ENCODE measurements at regions not wholly inside any gene's neighbourhood (a gene's known extent, or its start where the extent isn't known, plus 50 kb on each side); places are given as distances from the start of the nearest gene placed in this dataset.

- Mint-ChIP-seq H3K27me3 (no peaks in the 10 kb centered on the region), H3K36me3 (peaks cover 2% of the 10 kb centered on the region), H3K27ac (no peak overlapping the region), H3K4me3 (no peak overlapping the region), H3K9me3 (ENCODE audit: low read depth) (no peaks in the 10 kb centered on the region), H3K4me1 (ENCODE audit: low read depth) (peaks cover 13% of the 10 kb centered on the region)
Measured at GRCh38 chr6:156009656-156010055, 554.0 kb upstream of the NOX3 start.

DNA sequence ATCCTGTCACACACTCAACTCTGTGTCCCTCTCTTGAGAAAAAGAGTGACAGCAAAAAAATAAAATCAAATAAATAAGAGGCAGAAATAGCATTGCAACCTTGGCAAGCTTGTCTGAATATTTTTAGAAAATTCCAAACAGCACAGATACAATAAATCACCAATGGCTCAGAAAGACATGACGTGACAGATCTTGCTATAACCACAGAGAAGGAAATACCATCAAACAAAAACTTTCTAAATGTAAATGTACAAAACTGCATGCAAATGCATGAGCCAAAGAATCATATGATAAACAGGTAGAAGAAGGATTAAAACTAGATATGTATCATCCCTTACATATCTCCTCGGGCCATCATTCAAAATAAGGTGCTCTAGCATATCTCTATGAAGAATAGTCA is 549.2 kb upstream of the NOX3 start:
- no peaks in the 10 kb centered on the region for H3K9me3 Mint-ChIP-seq (ENCODE audit: low read depth)
- H3K36me3 Mint-ChIP-seq = peaks cover 2% of the 10 kb centered on the region
- H3K4me1 Mint-ChIP-seq (ENCODE audit: low read depth) = no peaks in the 10 kb centered on the region
- no peak overlapping the region for H3K4me3 Mint-ChIP-seq
- no peak overlapping the region for H3K27ac Mint-ChIP-seq
- H3K27me3 Mint-ChIP-seq = no peaks in the 10 kb centered on the region

DNA sequence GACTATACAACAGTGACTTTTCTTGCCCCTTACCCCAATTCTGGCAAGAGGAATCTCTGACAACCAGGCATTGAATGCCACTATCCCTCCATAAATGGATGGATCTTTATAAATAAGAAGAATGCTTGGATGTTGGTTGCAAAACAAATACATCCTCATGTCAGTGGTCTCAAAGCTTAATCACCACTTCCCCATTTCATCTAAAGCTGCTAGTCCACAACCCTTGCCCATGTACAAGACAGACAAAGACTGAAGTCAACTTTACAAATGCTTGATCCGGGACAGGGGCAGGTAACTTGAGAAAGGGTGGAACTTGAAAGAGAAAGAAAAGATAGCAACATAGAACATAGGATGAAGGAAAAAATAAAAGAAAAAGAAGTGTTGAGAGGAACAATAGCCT is 540.5 kb upstream of the NOX3 start:
- no peaks in the 10 kb centered on the region for H3K9me3 Mint-ChIP-seq (ENCODE audit: low read depth)
- H3K4me3 Mint-ChIP-seq = no peak overlapping the region
- no peaks in the 10 kb centered on the region for H3K36me3 Mint-ChIP-seq
- no peak overlapping the region for H3K27ac Mint-ChIP-seq
- H3K27me3 Mint-ChIP-seq = no peaks in the 10 kb centered on the region
- H3K4me1 Mint-ChIP-seq (ENCODE audit: low read depth) = no peaks in the 10 kb centered on the region

- Mint-ChIP-seq H3K27me3 (no peaks in the 10 kb centered on the region), H3K9me3 (ENCODE audit: low read depth) (no peaks in the 10 kb centered on the region), H3K36me3 (no peaks in the 10 kb centered on the region), H3K4me3 (no peak overlapping the region), H3K27ac (no peak overlapping the region), H3K4me1 (ENCODE audit: low read depth) (no peaks in the 10 kb centered on the region)
Measured at GRCh38 chr6:155995281-155995680, 539.6 kb upstream of the NOX3 start.

DNA sequence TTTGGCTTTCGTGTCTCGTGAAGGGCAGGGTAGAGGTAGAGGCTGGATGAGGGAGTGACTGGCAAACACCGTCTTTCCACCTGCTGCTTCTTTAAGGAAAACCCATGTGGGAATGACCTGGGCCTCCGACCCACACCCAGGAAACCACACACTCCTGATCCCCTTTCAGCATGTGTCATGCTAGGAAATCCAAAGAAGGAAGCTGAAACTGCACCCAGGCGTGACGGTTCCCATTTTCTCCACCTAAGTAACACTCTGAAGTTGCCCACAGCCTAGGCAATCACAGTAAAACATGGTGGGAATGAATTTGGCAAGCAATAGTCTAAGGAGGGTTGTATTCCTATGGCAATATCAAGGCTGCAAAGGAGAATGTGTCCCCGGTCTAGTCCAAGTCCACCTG is 538.4 kb upstream of the NOX3 start:
- Mint-ChIP-seq H3K36me3 (no peaks in the 10 kb centered on the region), H3K9me3 (ENCODE audit: low read depth) (no peaks in the 10 kb centered on the region), H3K27ac (no peak overlapping the region), H3K27me3 (no peaks in the 10 kb centered on the region), H3K4me1 (ENCODE audit: low read depth) (no peaks in the 10 kb centered on the region), H3K4me3 (no peak overlapping the region)

DNA sequence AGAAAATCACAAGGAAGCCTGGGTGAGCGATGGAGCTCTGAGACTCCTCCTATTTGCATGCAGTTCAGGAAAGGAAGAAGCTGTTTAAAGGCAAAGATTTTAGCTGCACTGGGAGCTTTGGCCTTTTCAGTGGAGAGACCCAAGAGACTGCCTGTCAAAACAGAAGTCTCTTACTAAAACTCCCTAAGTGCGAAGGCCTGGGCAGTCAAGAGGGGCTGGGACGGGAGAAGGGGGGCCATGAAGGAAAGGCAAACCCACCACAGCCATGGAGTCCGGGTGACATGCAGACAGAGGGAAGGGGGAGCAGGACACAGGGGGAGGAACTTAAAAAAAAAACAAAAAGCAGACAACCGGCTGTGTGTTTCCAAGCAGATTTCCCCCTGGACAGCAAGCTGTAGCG is 537.6 kb upstream of the NOX3 start:
- Mint-ChIP-seq H3K36me3 (no peaks in the 10 kb centered on the region), H3K27ac (no peak overlapping the region), H3K4me1 (ENCODE audit: low read depth) (no peaks in the 10 kb centered on the region), H3K9me3 (ENCODE audit: low read depth) (no peaks in the 10 kb centered on the region), H3K27me3 (no peaks in the 10 kb centered on the region), H3K4me3 (no peak overlapping the region)

GRCh38 chr6:155985660-155986138 is 530.1 kb upstream of the NOX3 start:
- H3K9me3 Mint-ChIP-seq (ENCODE audit: low read depth) = no peaks in the 10 kb centered on the region
- H3K36me3 Mint-ChIP-seq = no peaks in the 10 kb centered on the region
- H3K4me3 Mint-ChIP-seq = no peak overlapping the region
- H3K27ac Mint-ChIP-seq = no peak overlapping the region
- H3K4me1 Mint-ChIP-seq (ENCODE audit: low read depth) = no peaks in the 10 kb centered on the region
- H3K27me3 Mint-ChIP-seq = no peaks in the 10 kb centered on the region

DNA sequence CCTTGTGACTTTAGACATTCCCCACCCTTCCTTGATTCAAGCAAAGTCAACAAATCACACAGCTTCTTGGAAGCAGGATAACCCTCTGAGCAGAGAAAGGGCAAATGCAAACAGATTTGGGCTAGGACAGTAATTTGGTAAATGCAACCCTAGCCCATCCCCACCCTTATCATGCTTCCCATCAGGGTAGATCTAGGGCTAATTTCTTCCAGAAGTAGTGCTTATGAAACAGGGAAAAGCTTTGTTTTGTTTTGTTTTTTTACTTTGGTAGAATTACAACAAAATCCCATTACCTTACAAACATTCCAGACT is 525.1 kb upstream of the NOX3 start:
- Mint-ChIP-seq H3K9me3 (ENCODE audit: low read depth) (no peaks in the 10 kb centered on the region), H3K36me3 (no peaks in the 10 kb centered on the region), H3K27ac (no peak overlapping the region), H3K27me3 (no peaks in the 10 kb centered on the region), H3K4me1 (ENCODE audit: low read depth) (no peaks in the 10 kb centered on the region), H3K4me3 (no peak overlapping the region)

DNA sequence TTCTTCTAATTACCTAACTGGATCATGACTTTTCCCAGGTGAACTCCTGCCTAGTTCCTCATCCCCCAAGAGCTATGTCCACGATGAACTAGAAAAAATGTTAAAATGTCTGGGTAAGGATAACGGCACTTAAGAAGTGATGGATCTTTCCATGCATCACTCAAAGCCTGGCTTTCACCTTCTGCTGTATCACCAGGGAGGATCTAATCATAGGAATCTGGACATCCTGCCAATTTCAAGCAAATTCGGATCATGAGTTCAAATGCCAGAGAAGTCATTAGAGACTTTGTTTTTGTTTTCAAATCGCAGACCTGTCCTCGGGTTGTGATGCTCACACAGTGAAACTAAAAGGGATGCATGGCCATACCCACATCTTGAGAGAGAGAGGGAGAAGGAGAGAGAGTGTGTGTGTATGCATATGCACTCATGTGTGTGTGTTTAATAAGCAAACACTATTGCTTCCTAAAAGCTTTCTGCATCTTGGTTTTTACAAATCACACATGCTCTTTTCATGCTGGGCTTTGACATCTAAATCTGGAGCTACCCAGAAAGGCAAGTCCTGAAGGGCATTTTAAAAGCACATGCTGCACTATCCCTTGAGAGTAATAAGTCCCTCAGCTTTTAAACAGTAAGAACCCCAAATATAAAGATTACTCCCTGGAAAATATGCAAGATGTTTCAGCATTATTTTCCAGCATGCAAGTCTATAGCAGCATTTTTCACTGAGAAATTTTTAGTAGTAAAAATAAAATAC is 524.6 kb upstream of the NOX3 start:
- Mint-ChIP-seq H3K27me3 (no peaks in the 10 kb centered on the region), H3K4me3 (no peak overlapping the region), H3K36me3 (no peaks in the 10 kb centered on the region)

GRCh38 chr6:155975506-155975905 is 519.9 kb upstream of the NOX3 start:
- H3K27ac Mint-ChIP-seq = no peak overlapping the region
- no peak overlapping the region for H3K4me3 Mint-ChIP-seq
- no peaks in the 10 kb centered on the region for H3K27me3 Mint-ChIP-seq

More for the DNA sequence above, 524.6 kb upstream of the NOX3 start:
- Mint-ChIP-seq H3K4me1 (ENCODE audit: low read depth) (no peaks in the 10 kb centered on the region), H3K27ac (no peak overlapping the region), H3K9me3 (ENCODE audit: low read depth) (no peaks in the 10 kb centered on the region)

DNA sequence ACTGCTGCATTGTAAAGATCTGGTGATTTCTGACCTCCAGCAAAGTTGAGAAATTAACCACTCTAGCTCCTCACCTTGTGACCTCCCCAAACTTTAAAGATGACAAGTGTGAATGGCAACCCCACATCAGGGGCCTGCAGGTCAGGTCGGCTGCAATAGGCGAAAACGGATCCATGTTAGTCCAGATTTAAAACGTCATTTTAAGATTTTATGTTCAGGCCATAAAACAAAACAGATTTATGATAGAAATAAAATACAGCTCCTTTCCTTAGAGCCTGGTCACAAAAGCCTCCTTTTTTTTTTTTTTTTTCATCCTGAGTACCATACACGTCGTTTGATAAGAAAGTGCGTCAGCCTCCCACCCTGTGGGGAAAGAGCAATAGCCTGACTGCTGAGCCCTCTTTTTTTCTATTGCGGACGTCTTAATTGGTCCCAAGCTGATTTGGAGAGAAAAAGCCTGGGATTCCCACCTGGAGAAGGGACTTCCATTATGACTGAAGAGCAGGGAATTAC is 519.2 kb upstream of the NOX3 start:
- peak overlapping the region; percentile 23 for H3K4me3 Mint-ChIP-seq
- H3K36me3 Mint-ChIP-seq = no peaks in the 10 kb centered on the region
- H3K9me3 Mint-ChIP-seq (ENCODE audit: low read depth) = no peaks in the 10 kb centered on the region
- no peak overlapping the region for H3K27ac Mint-ChIP-seq
- H3K4me1 Mint-ChIP-seq (ENCODE audit: low read depth) = peaks cover 23% of the 10 kb centered on the region
- H3K27me3 Mint-ChIP-seq = no peaks in the 10 kb centered on the region

More at GRCh38 chr6:155975506-155975905, 519.9 kb upstream of the NOX3 start:
- Mint-ChIP-seq H3K4me1 (ENCODE audit: low read depth) (peaks cover 22% of the 10 kb centered on the region), H3K9me3 (ENCODE audit: low read depth) (no peaks in the 10 kb centered on the region), H3K36me3 (no peaks in the 10 kb centered on the region)

DNA sequence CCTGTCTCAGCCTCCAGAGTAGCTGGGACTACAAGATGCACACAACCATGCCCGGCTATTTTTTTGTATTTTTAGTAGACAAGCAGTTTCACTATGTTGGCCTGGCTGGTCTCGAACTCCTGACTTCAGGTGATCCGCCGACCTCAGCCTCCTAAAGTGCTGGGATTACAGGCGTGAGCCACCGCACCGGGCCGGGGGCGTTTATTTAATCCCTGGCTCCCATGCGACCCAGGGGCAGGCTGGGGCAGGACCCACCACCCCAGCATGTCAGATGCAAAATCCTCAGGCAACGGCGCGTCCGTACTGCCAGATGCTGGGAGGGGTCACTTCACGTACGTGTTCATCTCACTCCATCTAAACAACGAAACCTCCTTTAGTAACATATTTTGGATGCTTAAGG is 518.7 kb upstream of the NOX3 start:
- no peaks in the 10 kb centered on the region for H3K27me3 Mint-ChIP-seq
- peak overlapping the region; percentile 23 for H3K4me3 Mint-ChIP-seq
- no peaks in the 10 kb centered on the region for H3K9me3 Mint-ChIP-seq (ENCODE audit: low read depth)
- H3K4me1 Mint-ChIP-seq (ENCODE audit: low read depth) = peaks cover 23% of the 10 kb centered on the region
- no peaks in the 10 kb centered on the region for H3K36me3 Mint-ChIP-seq
- H3K27ac Mint-ChIP-seq = no peak overlapping the region

GRCh38 chr6:155970876-155971708 is 515.5 kb upstream of the NOX3 start:
- no peaks in the 10 kb centered on the region for H3K36me3 Mint-ChIP-seq
- no peak overlapping the region for H3K4me3 Mint-ChIP-seq
- H3K27me3 Mint-ChIP-seq = no peaks in the 10 kb centered on the region
- H3K27ac Mint-ChIP-seq = no peak overlapping the region
- no peaks in the 10 kb centered on the region for H3K9me3 Mint-ChIP-seq (ENCODE audit: low read depth)
- H3K4me1 Mint-ChIP-seq (ENCODE audit: low read depth) = peaks cover 23% of the 10 kb centered on the region

GRCh38 chr6:155970472-155970871 is 514.8 kb upstream of the NOX3 start:
- Mint-ChIP-seq H3K4me1 (ENCODE audit: low read depth) (peaks cover 23% of the 10 kb centered on the region), H3K27ac (no peak overlapping the region), H3K4me3 (no peak overlapping the region), H3K27me3 (no peaks in the 10 kb centered on the region), H3K36me3 (no peaks in the 10 kb centered on the region), H3K9me3 (ENCODE audit: low read depth) (no peaks in the 10 kb centered on the region)

- Mint-ChIP-seq H3K4me1 (ENCODE audit: low read depth) (peaks cover 22% of the 10 kb centered on the region), H3K4me3 (no peak overlapping the region), H3K27ac (no peak overlapping the region), H3K9me3 (ENCODE audit: low read depth) (no peaks in the 10 kb centered on the region), H3K36me3 (no peaks in the 10 kb centered on the region), H3K27me3 (no peaks in the 10 kb centered on the region)
Measured at GRCh38 chr6:155968921-155969320, 513.3 kb upstream of the NOX3 start.

Measured in activated naive CD8-positive, alpha-beta T cell (primary cell).